Upper lobe of right lung (tissue), 1 donor: ENCODE measurements at regions not wholly inside any gene's neighbourhood (a gene's known extent, or its start where the extent isn't known, plus 50 kb on each side); places are given as distances from the start of the nearest gene placed in this dataset.

Source experiments
- ATAC-seq: fragments of 200-7000 bp; cut with Tn5 transposase; one replicate; pipeline ENCODE4 v1.9.1; 2020; ENCODE audit warnings: mild to moderate bottlenecking, moderate library complexity
- DNase-seq: peaks from one replicate; pipeline ENCODE4 v3.0.0-alpha.2; 2020
- H3K27ac ChIP-seq: fragments of 200-600 bp; one replicate; pipeline ENCODE4 v1.8.0; 2022
- H3K27me3 ChIP-seq: fragments of 200-600 bp; one replicate; pipeline ENCODE4 v1.8.0; 2022; ENCODE audit warnings: mild to moderate bottlenecking
- H3K36me3 ChIP-seq: fragments of 200-600 bp; one replicate; pipeline ENCODE4 v1.8.0; 2022
- H3K4me1 ChIP-seq: fragments of 200-600 bp; one replicate; pipeline ENCODE4 v1.8.0; 2022
- H3K4me3 ChIP-seq: fragments of 200-600 bp; one replicate; pipeline ENCODE4 v1.8.0; 2022; ENCODE audit warnings: mild to moderate bottlenecking
- H3K9me3 ChIP-seq: fragments of 200-600 bp; one replicate; pipeline ENCODE4 v1.8.0; 2022
- intact Hi-C: fragments of 100-400 bp; cut with DNase I; formaldehyde crosslinking; loops from one replicate; pipeline ENCODE4 v1.11.0; 2022
- TF ChIP-seq, protein P1 (sequence below): fragments of 200-600 bp; IDR thresholded peaks from one replicate; pipeline ENCODE4 v1.8.0; 2022; ENCODE audit warnings: antibody characterized with exemption
- donor health status: DM: no; HTN: yes; CAD: no; lungs with severe emphysema.

DNA sequence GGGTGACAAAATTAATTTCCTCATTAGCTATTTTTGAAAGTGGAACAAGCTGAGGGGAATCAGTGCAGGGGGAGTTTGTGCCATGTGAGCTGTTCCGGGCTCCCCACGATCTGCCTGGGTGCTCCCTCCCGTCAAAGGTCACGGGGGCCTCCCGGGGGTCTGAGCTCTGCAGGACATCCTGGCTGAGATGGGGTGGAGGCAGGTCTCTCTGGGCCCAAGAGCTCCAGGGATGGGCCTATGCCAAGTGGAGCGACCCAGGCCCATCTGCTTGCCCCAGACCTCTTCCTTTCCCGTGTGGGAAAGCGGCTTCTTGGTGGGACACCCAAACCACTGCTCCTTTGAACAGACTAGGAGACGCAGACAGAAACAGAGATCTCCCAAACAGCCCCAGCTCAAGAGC lies 143.3 kb upstream of the ID2 start:
- intact Hi-C loops = no loop called here
- ATAC-seq = no peak
- Histone ChIP-seq H3K36me3 (no peaks in the 10 kb centered on the region), H3K4me3 (no peak overlapping the region), H3K4me1 (peaks cover 52% of the 10 kb centered on the region), H3K27me3 (no peaks in the 10 kb centered on the region), H3K27ac (no peak overlapping the region), H3K9me3 (no peaks in the 10 kb centered on the region)
- TF ChIP-seq, protein P1, sequence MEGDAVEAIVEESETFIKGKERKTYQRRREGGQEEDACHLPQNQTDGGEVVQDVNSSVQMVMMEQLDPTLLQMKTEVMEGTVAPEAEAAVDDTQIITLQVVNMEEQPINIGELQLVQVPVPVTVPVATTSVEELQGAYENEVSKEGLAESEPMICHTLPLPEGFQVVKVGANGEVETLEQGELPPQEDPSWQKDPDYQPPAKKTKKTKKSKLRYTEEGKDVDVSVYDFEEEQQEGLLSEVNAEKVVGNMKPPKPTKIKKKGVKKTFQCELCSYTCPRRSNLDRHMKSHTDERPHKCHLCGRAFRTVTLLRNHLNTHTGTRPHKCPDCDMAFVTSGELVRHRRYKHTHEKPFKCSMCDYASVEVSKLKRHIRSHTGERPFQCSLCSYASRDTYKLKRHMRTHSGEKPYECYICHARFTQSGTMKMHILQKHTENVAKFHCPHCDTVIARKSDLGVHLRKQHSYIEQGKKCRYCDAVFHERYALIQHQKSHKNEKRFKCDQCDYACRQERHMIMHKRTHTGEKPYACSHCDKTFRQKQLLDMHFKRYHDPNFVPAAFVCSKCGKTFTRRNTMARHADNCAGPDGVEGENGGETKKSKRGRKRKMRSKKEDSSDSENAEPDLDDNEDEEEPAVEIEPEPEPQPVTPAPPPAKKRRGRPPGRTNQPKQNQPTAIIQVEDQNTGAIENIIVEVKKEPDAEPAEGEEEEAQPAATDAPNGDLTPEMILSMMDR = no peak
- DNase-seq = peak; percentile 63

DNA sequence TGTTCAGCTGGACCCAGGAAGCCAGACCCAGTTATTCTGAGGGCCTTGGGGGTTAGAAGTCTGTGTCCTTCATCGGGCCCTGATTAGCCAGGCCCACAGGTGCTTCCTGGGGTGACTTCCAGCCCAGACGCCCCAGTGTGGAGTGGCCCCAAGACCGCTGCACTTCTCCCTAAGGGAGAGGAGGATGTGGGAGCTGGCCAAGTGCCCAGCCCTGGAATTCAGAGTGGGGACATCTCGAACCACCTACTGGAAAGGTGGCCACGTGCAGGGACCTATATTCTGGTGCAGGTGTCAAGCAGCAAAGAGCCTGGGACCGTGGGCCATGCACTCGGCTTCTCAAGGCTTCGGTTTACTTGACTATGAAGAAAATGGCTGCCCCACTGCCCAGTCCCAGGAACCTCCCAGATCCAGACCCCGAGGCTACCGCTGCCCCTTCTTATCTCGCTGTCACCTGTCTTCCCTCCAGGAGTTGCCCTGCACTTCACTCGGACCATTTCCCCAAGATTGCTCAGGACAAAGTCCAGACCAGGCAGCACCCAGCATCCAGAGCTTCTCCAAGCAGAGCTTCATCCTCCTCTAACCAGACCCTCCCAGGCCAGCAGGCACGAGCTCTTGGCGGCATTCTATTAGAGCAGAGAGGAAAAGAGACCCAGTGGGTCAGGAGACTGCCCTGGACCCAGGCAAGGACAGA lies 142.8 kb upstream of the ID2 start:
- TF ChIP-seq, protein P1 = no peak
- intact Hi-C loops = no loop called here
- H3K27me3 ChIP-seq = no peaks in the 10 kb centered on the region
- peak overlapping the region; percentile 25 for H3K27ac ChIP-seq
- ATAC-seq (no peak), DNase-seq (peak; percentile 63)
- H3K36me3 ChIP-seq = no peaks in the 10 kb centered on the region
- no peaks in the 10 kb centered on the region for H3K9me3 ChIP-seq
- H3K4me1 ChIP-seq = peaks cover 56% of the 10 kb centered on the region
- no peak overlapping the region for H3K4me3 ChIP-seq

- Histone ChIP-seq H3K4me3 (no peak overlapping the region), H3K4me1 (peaks cover 63% of the 10 kb centered on the region), H3K27ac (peak overlapping the region; percentile 25), H3K36me3 (no peaks in the 10 kb centered on the region), H3K9me3 (no peaks in the 10 kb centered on the region), H3K27me3 (no peaks in the 10 kb centered on the region)
- ATAC-seq (peak; percentile 60), DNase-seq (no peak)
- intact Hi-C loops = no loop called here
- TF ChIP-seq, protein P1 = no peak
Measured at GRCh38 chr2:8539743-8540551, 141.9 kb upstream of the ID2 start.

DNA sequence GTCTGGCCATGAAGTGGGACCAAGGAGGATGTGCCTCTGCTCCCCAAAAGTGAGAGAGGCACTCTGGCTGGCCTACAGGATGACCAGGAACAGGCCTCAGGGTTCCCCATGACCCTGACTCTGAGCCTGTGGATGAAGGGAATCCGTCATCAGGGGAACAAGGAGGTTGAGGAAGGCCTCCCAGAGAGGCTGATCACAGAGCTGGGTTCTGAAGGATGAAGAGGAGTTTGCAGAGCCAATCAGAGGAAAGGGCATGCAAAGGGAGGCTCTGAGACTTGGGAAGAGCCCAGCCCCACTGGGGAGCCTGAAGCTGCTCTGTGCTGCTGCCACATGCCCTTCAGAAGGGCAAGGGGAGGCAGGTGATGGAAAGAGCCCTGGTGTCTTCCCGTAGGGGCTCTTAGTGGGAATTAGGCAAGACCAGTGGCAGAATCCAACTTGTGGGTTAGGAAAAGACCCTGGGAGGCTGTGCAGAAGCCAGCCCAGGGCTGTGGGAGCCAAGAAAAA lies 141.3 kb upstream of the ID2 start:
- Histone ChIP-seq H3K4me3 (no peak overlapping the region), H3K27ac (peak overlapping the region; percentile 25), H3K27me3 (no peaks in the 10 kb centered on the region), H3K9me3 (no peaks in the 10 kb centered on the region), H3K36me3 (no peaks in the 10 kb centered on the region), H3K4me1 (peaks cover 62% of the 10 kb centered on the region)
- DNase-seq (no peak), ATAC-seq (no peak)
- intact Hi-C loops = no loop called here
- TF ChIP-seq, protein P1 = no peak

- intact Hi-C loops = no loop called here
- TF ChIP-seq, protein P1 = no peak
- ATAC-seq (no peak), DNase-seq (no peak)
- no peaks in the 10 kb centered on the region for H3K27me3 ChIP-seq
- no peak overlapping the region for H3K4me3 ChIP-seq
- H3K9me3 ChIP-seq = no peaks in the 10 kb centered on the region
- H3K4me1 ChIP-seq = peaks cover 57% of the 10 kb centered on the region
- no peak overlapping the region for H3K27ac ChIP-seq
- no peaks in the 10 kb centered on the region for H3K36me3 ChIP-seq
Measured at GRCh38 chr2:8541223-8541622, 140.6 kb upstream of the ID2 start.
